ENCODE measurements at regions not wholly inside any gene's neighbourhood (a gene's known extent, or its start where the extent isn't known, plus 50 kb on each side); places are given as distances from the start of the nearest gene placed in this dataset.
"Not testable (repeated sequence)": the region's sequence is repeated elsewhere in the genome, so short reads cannot be mapped to it uniquely, and the experiment has no call there.

GRCh38 chr14:46432516-46432915 is 219.1 kb downstream of the RPL10L start:
- no peak for DNase-seq

- DNase-seq: no peak
Observed at GRCh38 chr14:46417066-46417465, 234.5 kb downstream of the RPL10L start.

GRCh38 chr14:46404865-46405811 is 246.4 kb downstream of the RPL10L start:
- DNase-seq: no peak

DNA sequence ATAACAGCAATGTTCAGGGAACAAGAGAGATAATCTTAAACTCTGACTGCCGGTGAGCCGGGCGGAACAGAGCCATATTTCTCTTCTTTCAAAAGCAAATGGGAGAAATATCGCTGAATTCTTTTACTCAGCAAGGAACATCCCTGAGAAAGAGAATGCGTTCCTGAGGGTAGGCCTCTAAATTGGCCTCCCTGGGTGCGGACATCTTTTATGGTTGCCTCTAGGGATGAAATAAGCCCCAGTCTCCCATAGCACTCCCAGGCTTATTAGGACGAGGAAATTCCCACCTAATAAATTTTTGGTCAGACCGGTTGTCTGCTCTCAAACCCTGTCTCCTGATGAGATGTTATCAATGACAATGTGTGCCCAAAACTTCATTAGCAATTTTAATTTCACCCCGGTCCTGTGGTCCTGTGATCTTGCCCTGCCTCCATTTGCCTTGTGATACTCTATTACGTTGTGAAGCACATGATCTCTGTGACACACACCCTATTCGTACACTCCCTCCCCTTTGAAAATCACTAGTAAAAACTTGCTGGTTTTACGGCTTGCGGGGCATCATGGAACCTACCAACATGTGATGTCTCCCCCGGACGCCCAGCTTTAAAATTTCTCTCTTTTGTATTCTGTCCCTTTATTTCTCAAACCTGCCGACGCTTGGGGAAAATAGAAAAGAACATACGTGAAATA is 249.4 kb downstream of the RPL10L start:
- DNase-seq: not testable (repeated sequence)

- no peak for DNase-seq
Observed at GRCh38 chr14:46401066-46401465, 250.5 kb downstream of the RPL10L start.

DNA sequence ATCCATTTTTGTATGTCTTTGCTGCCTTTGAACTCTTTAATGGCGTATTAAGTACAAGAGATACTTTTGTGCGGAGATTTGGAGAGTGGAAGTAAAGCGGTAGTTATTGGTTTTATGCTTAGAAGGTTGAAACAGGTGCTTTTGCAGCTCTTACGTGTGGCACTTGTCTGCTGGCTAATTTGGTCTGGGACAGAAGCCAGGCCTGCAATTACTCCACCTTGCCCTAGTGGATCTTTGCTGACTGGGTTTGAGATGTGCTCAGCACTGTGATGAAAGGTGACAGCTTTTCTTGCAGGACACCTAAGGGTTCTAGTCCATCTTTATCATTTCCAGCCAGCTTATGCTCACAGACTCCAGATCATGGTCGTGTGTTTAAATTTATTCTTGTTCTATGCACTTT is 252.5 kb downstream of the RPL10L start:
- peak; percentile 49 for DNase-seq

- no peak for DNase-seq
Observed at GRCh38 chr14:46384611-46385010, 267.0 kb downstream of the RPL10L start.

- DNase-seq: no peak
Observed at GRCh38 chr14:46381674-46382073, 269.9 kb downstream of the RPL10L start.

DNA sequence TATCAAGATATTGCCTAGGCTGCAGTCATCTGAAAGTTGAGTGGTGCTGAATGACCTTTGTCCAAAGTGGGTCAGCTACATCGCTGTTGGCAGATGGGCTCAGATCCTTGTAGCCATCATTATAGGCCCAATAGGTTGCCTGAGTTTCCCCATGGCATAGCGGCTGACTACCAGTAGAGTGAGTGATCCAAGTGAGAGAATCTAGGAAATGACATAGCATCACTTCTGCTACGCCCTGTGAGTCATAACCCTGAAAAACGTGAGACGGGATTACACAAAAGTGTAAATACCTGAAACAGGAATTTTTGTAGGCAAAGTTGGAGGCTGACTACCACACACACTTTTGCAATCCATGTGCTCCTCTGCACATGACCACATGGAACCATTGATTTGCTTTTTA is 273.3 kb downstream of the RPL10L start:
- no peak for DNase-seq

DNA sequence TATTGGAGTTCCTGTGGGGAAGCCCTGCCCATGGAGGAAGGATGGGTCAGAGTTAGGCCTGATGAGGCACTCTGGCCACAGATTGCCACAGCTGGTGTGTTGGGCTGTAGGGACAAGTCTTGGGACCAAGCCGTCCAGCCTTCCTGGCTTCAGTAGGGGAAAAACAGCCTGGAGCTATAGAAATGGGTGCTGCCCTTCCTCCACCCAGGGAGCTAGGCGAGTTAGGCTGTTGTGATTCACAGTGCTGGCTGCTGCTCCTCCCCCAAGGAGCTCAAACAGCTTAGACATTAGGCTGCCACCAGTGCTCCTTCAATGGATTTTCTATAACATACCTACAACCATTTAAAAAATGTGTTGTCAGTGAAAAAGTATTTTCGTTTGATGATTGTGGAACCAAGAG is 274.3 kb downstream of the RPL10L start:
- DNase-seq: peak; percentile 72

DNA sequence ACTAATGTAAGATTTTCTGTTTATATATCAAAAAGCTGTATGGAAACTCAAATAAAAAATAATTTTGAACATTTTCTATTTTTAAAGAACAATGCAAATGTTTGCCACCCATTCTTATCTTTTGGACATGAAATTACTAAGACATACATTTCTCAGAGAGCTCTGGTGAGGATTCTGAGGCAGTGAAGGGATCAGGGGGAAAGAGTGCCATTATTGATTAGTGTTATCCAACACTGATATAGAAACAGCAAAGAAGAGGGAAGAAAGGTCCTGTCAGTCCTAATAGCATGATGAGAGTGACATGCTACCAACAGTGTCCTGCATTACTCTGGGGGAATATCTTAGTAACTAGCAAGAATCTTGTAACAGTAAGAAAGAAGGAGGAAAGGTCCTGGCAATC is 282.2 kb downstream of the RPL10L start:
- no peak for DNase-seq

DNA sequence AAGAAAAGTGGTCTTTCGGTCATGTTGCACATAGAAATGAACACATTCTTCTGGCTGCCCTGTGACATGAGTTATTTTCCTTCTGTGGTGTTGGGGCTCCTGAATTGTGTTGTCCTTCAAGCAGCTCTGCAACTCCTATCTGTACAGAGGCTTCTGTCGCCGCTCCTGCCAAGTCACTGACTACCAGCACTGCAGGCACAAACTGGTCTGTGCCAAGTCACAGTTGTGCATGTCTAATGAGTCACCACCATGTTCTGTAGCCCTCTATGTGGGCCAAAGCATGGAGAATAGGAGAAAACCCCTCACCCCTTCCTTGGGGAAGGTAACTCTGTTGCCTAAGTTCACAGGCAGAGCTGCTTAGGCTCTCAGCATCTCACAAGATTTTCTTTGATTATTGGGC is 283.3 kb downstream of the RPL10L start:
- DNase-seq: peak; percentile 59

DNA sequence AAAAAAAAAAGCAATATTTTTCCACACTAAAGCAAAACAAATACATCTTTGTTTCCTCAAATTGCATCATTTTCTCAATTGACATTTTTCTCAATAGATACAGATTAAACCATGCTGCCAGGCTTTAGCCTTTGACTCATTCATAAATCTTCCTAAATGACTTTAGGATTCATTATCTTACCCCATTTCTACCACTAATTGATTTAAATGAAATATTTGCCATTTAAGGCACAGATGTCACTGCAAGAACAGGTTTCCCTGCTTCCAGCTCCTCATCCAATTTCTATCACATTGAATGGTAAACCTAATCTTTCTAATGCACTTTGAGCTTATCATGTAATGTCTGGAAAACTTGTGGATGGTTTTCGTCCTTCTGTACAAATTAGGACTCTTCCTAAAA is 298.7 kb downstream of the RPL10L start:
- no peak for DNase-seq

GRCh38 chr14:46344327-46344937 is 307.1 kb downstream of the RPL10L start:
- DNase-seq: no peak

DNA sequence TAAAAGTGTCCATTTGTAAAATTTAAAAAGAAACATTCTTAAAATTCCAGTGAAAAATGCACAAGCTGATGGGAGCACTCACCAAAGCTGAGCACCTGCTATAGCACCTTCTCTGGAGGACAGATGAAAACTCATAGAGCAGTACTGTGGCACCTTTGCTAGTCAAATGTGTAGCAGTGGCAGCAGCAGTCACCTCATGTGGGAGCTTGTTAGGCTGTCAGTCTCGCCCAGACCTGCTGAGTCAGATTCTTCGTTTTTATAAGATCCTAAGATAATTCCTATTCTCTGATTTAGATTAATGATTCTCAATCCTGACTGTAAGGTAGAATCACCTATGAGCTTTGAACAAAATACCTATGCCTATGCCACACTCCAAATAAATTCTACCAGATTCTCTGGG is 325.8 kb downstream of the RPL10L start:
- DNase-seq: no peak

DNA sequence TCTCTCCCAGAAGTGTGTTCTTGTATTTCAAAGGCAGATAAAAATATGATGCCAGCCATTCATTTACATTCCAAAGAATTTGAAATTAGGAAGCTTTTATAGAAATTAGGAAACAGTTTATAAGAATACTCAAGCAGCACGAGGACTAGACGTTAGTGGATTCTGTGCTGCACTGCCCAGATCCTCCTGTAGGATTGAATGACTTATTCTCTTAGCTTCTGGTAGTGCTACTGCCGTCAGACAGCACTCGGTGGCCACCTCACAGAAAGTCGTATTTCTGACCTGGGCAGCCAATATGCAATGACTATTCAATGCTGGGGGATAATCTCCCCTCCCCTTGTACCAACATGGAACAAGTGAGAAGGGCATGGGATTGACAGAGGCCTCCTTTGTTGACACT is 326.4 kb downstream of the RPL10L start:
- no peak for DNase-seq

GRCh38 chr14:46323404-46323762 is 328.2 kb downstream of the RPL10L start:
- DNase-seq: no peak

DNA sequence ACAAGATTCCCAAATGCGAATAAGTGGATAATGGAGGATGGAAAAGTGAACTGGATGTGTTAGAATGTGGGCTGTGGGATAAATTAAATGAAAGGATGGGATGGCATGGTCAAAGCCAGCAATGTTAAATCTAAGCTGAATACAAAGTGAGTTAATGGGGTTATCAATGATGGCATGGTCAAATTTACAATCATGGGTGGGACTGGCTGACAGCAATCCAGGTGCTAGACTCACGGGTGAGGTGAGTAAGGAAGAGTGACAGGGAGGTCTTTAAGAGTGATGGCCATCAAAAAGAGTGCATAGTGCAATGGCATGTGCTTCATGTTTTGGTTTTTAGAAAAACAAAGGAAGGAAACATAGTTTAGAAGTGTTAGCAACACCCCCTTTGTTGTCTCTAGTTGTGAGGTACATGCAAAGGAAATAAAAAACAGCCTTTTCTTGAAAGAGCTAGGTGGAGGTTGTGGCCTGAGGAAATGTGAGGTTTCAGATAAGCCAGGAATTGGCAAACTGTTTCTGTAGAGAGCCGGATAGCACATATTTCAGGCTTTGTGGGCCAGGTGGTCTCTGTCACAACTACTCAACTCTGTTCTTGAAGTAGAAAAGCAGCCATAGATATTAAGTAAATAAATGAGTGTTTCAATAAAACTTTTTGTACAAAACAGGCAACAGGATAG is 328.7 kb downstream of the RPL10L start:
- no peak for DNase-seq

DNA sequence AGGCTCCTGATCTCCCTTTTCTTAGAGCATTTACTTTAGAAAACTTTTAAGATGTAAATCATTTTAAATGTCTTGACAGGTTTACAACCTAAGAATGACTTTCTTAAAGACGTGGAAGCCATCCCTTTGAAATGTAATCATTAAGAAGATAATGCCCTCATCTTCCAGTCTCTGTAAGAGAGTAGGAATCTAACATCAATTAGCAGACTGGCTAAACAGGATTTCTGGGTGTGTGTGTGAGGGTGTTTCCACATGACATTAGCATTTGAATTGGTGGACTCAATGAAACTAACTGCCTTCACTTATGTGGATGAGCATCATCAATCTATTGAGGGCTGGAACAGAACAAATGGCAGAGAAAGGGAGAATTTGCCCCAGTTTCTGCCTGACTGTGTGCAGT is 329.5 kb downstream of the RPL10L start:
- DNase-seq: peak; percentile 77

GRCh38 chr14:46306267-46306666 is 345.3 kb downstream of the RPL10L start:
- no peak for DNase-seq

- no peak for DNase-seq
Observed at GRCh38 chr14:46300765-46301164, 350.8 kb downstream of the RPL10L start.

DNA sequence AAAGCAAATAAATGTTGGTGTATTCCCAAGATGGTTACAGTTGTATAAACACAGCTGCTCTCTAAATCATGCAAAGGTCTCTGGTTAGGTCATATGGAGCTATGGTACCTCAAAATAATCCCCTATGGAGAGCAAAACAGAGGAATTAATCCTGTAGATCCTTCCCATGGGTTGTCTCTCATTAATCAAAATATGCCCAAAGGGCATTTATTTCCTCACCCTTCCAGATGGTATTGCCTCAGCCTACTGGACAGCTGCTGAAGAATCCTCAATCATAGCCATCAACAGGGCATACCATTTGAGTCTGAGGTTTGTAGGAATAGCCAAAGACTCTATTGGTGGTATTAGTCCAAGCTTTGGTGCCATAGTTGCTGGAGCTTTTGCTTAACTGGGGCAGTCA is 360.9 kb downstream of the RPL10L start:
- no peak for DNase-seq

DNA sequence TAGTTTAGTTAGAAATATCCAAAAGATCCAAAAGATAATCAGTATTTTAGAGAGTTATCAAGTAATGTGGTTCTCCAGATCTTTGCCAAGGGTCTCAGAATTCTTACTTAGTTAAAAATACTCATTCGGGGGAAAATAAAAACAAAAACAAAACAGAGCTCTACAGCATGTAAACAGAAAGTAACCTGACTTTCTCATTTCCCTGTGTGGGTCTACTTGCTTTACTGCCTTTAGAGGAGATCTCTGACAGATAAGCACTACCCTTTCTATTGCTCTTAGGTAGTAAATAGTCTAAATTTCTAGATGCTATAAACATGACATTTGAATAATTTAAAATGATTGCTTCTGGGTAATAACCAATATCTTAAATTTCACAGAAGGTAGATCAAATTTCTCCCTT is 371.8 kb downstream of the RPL10L start:
- DNase-seq: no peak

Data from islet precursor cell (in vitro differentiated cells).